H1 (cell line): ENCODE measurements at regions not wholly inside any gene's neighbourhood (a gene's known extent, or its start where the extent isn't known, plus 50 kb on each side); places are given as distances from the start of the nearest gene placed in this dataset.

Source experiments
- EZH2 ChIP-seq: fragments of 200-600 bp; sonication (generic); IDR thresholded peaks from 2 replicates; pipeline ENCODE4 v1.7.1; 2012; ENCODE audit warnings: low read depth, mild to moderate bottlenecking, moderate library complexity, low read length, inconsistent platforms; ENCODE audit not compliant: severe bottlenecking
- JUN ChIP-seq: IDR thresholded peaks from 2 replicates; pipeline ENCODE4 v1.6.1; 2011; ENCODE audit warnings: low read depth, mild to moderate bottlenecking, improper control_type of control experiment, low read length
- KDM4A ChIP-seq: IDR thresholded peaks from one replicate; pipeline ENCODE4 v1.7.1; 2012; ENCODE audit warnings: low read depth, mild to moderate bottlenecking, moderate library complexity, low read length, inconsistent platforms; ENCODE audit not compliant: severe bottlenecking
- KDM5A ChIP-seq: fragments of 200-600 bp; IDR thresholded peaks from 2 replicates; pipeline ENCODE4 v1.7.1; 2012; ENCODE audit warnings: mild to moderate bottlenecking, low read length, inconsistent platforms, mixed read lengths
- RXRA ChIP-seq: IDR thresholded peaks from 2 replicates; pipeline ENCODE4 v1.6.1; 2011; ENCODE audit warnings: low read depth, mild to moderate bottlenecking, low read length, moderate library complexity; ENCODE audit not compliant: insufficient read depth
- SP1 ChIP-seq: IDR thresholded peaks from 2 replicates; pipeline ENCODE4 v1.6.1; 2011; ENCODE audit warnings: low read depth, low read length
- SUZ12 ChIP-seq: fragments of 200-600 bp; sonication (generic); IDR thresholded peaks from 2 replicates; pipeline ENCODE4 v1.6.1; 2012; ENCODE audit warnings: mild to moderate bottlenecking, inconsistent platforms, low read length, moderate library complexity, mixed read lengths
- ZNF274 ChIP-seq: IDR thresholded peaks from 2 replicates; pipeline ENCODE4 v1.7.0; 2012; ENCODE audit warnings: low read length, borderline replicate concordance; ENCODE audit errors: extremely low read depth
- TF ChIP-seq, protein P1 (sequence below), 3 experiments: IDR thresholded peaks; 1 replicate in 2 of 3; 2 replicates in 1 of 3; pipeline versions ENCODE4 v1.5.1 to v1.6.1; 2011; ENCODE audit warnings: low read length in 3 of 3, mild to moderate bottlenecking in 3 of 3, inconsistent platforms in 2 of 3, low read depth in 1 of 3, moderate library complexity in 1 of 3; ENCODE audit not compliant: insufficient read depth in 1 of 3; ENCODE audit errors: control extremely low read depth in 1 of 3

DNA sequence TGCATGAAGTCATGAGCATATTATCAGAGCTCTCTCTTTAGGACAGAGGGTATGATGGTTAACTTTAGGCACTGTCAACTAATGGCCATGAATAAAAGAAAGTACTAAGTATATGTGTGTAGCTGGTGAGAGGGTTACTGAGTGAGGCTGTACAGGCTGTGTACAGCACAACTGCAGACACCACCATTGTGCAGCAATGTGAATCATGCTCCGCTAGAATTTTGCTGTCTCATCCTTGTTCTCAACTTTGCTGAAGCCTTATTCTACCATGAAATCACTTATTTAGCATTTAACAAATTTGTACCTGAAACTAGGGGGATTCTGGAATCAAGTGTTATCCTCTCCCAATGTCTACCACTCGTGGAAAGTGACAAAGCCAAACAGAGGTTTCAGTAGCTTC is 414.9 kb downstream of the PLCL1 start:
- TF ChIP-seq RXRA (no peak), KDM4A (no peak), KDM5A (no peak), EZH2 (no peak), SP1 (no peak), SUZ12 (no peak), JUN (no peak), ZNF274 (no peak)
- TF ChIP-seq, protein P1, sequence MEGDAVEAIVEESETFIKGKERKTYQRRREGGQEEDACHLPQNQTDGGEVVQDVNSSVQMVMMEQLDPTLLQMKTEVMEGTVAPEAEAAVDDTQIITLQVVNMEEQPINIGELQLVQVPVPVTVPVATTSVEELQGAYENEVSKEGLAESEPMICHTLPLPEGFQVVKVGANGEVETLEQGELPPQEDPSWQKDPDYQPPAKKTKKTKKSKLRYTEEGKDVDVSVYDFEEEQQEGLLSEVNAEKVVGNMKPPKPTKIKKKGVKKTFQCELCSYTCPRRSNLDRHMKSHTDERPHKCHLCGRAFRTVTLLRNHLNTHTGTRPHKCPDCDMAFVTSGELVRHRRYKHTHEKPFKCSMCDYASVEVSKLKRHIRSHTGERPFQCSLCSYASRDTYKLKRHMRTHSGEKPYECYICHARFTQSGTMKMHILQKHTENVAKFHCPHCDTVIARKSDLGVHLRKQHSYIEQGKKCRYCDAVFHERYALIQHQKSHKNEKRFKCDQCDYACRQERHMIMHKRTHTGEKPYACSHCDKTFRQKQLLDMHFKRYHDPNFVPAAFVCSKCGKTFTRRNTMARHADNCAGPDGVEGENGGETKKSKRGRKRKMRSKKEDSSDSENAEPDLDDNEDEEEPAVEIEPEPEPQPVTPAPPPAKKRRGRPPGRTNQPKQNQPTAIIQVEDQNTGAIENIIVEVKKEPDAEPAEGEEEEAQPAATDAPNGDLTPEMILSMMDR (IDR thresholded peaks at IDR 0.05; ENCODE audit: control extremely low read depth in 1 of 3, insufficient read depth in 1 of 3, low read depth in 1 of 3, low read length in 3 of 3), result no peak
